ENCODE measurements at regions not wholly inside any gene's neighbourhood (a gene's known extent, or its start where the extent isn't known, plus 50 kb on each side); places are given as distances from the start of the nearest gene placed in this dataset.

GRCh38 chr18:55166260-55166598, 207.0 kb upstream of the CCDC68 start:
- no peak overlapping the region for H3K4me3 Mint-ChIP-seq

GRCh38 chr18:55163550-55163949, 204.3 kb upstream of the CCDC68 start:
- ATAC-seq (no peak), DNase-seq (no peak)
- Mint-ChIP-seq H3K9me3 (peaks cover 1% of the 10 kb centered on the region), H3K27me3 (peaks cover 2% of the 10 kb centered on the region), H3K4me1 (ENCODE audit: low read depth) (no peaks in the 10 kb centered on the region), H3K27ac (no peak overlapping the region), H3K36me3 (ENCODE audit: low read depth) (no peaks in the 10 kb centered on the region), H3K4me3 (no peak overlapping the region)
- TF ChIP-seq, protein P1, sequence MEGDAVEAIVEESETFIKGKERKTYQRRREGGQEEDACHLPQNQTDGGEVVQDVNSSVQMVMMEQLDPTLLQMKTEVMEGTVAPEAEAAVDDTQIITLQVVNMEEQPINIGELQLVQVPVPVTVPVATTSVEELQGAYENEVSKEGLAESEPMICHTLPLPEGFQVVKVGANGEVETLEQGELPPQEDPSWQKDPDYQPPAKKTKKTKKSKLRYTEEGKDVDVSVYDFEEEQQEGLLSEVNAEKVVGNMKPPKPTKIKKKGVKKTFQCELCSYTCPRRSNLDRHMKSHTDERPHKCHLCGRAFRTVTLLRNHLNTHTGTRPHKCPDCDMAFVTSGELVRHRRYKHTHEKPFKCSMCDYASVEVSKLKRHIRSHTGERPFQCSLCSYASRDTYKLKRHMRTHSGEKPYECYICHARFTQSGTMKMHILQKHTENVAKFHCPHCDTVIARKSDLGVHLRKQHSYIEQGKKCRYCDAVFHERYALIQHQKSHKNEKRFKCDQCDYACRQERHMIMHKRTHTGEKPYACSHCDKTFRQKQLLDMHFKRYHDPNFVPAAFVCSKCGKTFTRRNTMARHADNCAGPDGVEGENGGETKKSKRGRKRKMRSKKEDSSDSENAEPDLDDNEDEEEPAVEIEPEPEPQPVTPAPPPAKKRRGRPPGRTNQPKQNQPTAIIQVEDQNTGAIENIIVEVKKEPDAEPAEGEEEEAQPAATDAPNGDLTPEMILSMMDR (IDR thresholded peaks at IDR 0.05): no peak
- ChIA-PET CTCF (no interaction called here), POLR2A (no interaction called here)
- intact Hi-C loops (cut with micrococcal nuclease): no loop called here

More at GRCh38 chr18:55166260-55166598, 207.0 kb upstream of the CCDC68 start:
- Mint-ChIP-seq H3K27ac (no peak overlapping the region), H3K9me3 (peaks cover 1% of the 10 kb centered on the region), H3K27me3 (no peaks in the 10 kb centered on the region), H3K36me3 (ENCODE audit: low read depth) (no peaks in the 10 kb centered on the region), H3K4me1 (ENCODE audit: low read depth) (no peaks in the 10 kb centered on the region)
- intact Hi-C loops (cut with micrococcal nuclease): no loop called here
- ATAC-seq (no peak), DNase-seq (no peak)
- ChIA-PET POLR2A (no interaction called here), CTCF (no interaction called here)
- TF ChIP-seq, protein P1 (IDR thresholded peaks at IDR 0.05): no peak

DNA sequence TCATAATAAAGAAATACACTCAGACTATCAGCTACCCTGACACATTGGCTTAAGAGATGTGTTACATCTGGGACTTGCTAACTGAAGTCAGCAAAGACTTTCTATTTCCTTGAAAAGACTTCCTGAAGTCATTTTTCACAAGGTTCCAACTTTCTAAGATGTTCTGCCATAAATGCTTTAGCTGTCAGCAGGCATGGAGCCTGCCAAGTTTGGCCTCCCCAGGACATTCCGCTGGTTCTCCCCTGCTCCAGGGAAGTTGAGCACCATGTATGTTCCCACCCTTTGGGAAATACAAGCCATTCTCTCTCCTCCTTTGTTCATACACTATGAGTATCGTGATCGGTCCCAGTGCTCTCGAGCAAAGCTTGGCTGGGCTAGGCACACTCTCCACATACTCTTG, 202.7 kb upstream of the CCDC68 start:
- DNase-seq (no peak), ATAC-seq (no peak)
- intact Hi-C loops (cut with micrococcal nuclease): no loop called here
- POLR2A ChIA-PET: no interaction called here
- Mint-ChIP-seq H3K9me3 (peaks cover 1% of the 10 kb centered on the region), H3K27ac (no peak overlapping the region), H3K4me3 (no peak overlapping the region), H3K27me3 (peaks cover 2% of the 10 kb centered on the region), H3K4me1 (ENCODE audit: low read depth) (no peaks in the 10 kb centered on the region), H3K36me3 (ENCODE audit: low read depth) (no peaks in the 10 kb centered on the region)
- CTCF ChIA-PET: no interaction called here
- TF ChIP-seq, protein P1 (IDR thresholded peaks at IDR 0.05): no peak

- TF ChIP-seq, protein P1 (IDR thresholded peaks at IDR 0.05): no peak
- POLR2A ChIA-PET: no interaction called here
- no peaks in the 10 kb centered on the region for H3K4me1 Mint-ChIP-seq (ENCODE audit: low read depth)
Measured at GRCh38 chr18:55159027-55159426, 199.8 kb upstream of the CCDC68 start.

GRCh38 chr18:55158570-55158969, 199.3 kb upstream of the CCDC68 start:
- CTCF ChIA-PET: no interaction called here
- POLR2A ChIA-PET: no interaction called here

More at GRCh38 chr18:55159027-55159426, 199.8 kb upstream of the CCDC68 start:
- DNase-seq (no peak), ATAC-seq (no peak)
- Mint-ChIP-seq H3K36me3 (ENCODE audit: low read depth) (no peaks in the 10 kb centered on the region), H3K4me3 (no peak overlapping the region), H3K9me3 (peaks cover 1% of the 10 kb centered on the region), H3K27ac (no peak overlapping the region), H3K27me3 (peaks cover 2% of the 10 kb centered on the region)
- CTCF ChIA-PET: no interaction called here
- intact Hi-C loops (cut with micrococcal nuclease): no loop called here

More at GRCh38 chr18:55158570-55158969, 199.3 kb upstream of the CCDC68 start:
- no peaks in the 10 kb centered on the region for H3K4me1 Mint-ChIP-seq (ENCODE audit: low read depth)
- peaks cover 1% of the 10 kb centered on the region for H3K9me3 Mint-ChIP-seq
- ATAC-seq (no peak), DNase-seq (no peak)
- H3K27ac Mint-ChIP-seq: no peak overlapping the region
- H3K27me3 Mint-ChIP-seq: peaks cover 2% of the 10 kb centered on the region
- TF ChIP-seq, protein P1 (IDR thresholded peaks at IDR 0.05): no peak
- no peak overlapping the region for H3K4me3 Mint-ChIP-seq
- no peaks in the 10 kb centered on the region for H3K36me3 Mint-ChIP-seq (ENCODE audit: low read depth)
- intact Hi-C loops (cut with micrococcal nuclease): no loop called here

Data from activated CD8-positive, alpha-beta T cell treated with anti-CD3 and anti-CD28 coated beads for 36 hours (primary cell).